GM12801 (cell line): ENCODE measurements at regions not wholly inside any gene's neighbourhood (a gene's known extent, or its start where the extent isn't known, plus 50 kb on each side); places are given as distances from the start of the nearest gene placed in this dataset.

ENCODE experiments used
- TF ChIP-seq, protein P1 (sequence below): IDR thresholded peaks from one replicate; pipeline ENCODE4 v1.5.1; 2011; ENCODE audit warnings: control low read depth; ENCODE audit not compliant: insufficient read length; ENCODE audit errors: extremely low read depth

DNA sequence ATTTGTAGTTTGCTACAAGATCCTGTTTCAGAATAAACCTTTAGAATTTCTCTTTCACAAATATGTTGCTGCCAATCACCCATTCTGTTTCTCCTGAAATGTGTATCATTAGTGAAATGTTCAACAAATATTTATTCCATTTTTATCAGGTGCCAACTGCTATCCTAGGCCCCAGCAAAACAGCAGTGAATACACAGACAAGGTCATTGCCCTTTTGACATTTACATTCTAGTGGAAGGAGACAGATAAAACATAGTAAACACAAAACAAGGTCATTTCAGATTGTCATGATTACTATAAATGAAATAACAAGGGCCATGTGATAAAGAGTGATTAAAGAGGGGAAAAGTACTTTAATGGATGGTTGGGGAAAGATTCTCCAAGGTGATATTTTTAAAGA, 404.8 kb upstream of the PHF14 start:
- TF ChIP-seq, protein P1, sequence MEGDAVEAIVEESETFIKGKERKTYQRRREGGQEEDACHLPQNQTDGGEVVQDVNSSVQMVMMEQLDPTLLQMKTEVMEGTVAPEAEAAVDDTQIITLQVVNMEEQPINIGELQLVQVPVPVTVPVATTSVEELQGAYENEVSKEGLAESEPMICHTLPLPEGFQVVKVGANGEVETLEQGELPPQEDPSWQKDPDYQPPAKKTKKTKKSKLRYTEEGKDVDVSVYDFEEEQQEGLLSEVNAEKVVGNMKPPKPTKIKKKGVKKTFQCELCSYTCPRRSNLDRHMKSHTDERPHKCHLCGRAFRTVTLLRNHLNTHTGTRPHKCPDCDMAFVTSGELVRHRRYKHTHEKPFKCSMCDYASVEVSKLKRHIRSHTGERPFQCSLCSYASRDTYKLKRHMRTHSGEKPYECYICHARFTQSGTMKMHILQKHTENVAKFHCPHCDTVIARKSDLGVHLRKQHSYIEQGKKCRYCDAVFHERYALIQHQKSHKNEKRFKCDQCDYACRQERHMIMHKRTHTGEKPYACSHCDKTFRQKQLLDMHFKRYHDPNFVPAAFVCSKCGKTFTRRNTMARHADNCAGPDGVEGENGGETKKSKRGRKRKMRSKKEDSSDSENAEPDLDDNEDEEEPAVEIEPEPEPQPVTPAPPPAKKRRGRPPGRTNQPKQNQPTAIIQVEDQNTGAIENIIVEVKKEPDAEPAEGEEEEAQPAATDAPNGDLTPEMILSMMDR: no peak

GRCh38 chr7:10571759-10572158, 401.9 kb upstream of the PHF14 start:
- TF ChIP-seq, protein P1: no peak

DNA sequence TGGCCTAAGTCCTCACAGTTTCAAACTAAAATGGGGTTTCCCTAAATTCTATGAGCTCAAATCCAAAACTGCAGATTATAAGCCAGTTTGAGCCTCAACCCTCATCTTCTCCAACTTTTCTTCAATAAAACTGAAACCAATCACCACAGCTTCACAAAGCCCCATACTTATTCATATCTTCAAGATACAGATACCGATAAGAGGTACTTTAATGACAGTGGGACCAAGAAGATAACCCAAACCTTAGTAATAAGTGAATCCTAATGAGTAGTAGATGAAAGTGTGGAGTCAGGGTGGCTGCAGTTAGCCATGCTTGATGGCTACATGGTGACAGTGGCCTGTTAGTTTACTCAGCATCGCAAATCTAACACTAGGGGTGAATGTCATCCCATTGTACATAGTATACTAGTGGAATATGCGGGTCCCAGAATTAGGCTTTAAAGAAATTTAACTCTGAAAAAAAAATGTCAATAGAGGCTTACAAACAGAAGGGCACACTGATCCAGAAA, 395.8 kb upstream of the PHF14 start:
- TF ChIP-seq, protein P1: no peak

DNA sequence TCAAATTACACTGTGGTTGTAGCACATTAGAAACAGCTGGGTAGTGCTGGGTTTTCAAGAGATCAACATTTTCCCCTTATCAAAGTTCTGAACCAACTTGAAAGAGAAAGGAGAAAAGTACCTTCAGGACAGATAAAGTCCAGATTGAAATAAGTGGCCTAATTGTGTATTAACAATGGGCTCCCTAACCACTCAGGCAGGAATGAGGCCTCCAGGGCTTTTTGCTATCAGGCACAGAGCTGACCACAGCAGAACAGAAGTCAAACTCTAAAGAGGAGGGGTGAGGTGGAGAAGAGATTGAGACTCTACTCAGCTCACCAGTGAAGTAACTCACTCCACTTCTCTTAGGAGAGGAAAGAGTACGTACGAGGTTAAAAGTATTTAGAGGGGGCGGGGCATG, 394.1 kb upstream of the PHF14 start:
- TF ChIP-seq, protein P1: no peak

GRCh38 chr7:10584886-10585285, 388.8 kb upstream of the PHF14 start:
- TF ChIP-seq, protein P1: no peak

DNA sequence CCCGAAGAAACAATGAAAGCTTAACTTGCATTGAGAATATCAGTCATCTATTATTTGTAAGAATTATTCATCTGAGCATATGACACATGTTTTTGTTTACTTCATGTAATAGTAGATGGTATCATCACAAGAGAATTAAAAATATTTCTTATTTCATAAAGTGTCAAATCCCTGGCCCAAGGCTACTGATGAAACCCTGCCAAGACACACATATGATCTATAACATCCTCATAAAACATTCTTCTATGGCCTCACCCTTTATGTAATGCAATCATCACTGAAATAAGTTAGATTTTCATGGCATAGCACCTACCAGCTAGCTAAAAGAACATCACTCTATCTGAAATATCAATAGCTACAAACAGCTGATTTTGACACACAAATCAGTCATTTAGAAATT, 385.6 kb upstream of the PHF14 start:
- TF ChIP-seq, protein P1: no peak

- TF ChIP-seq, protein P1: no peak
Measured at GRCh38 chr7:10592604-10593003, 381.1 kb upstream of the PHF14 start.

GRCh38 chr7:10593080-10593479, 380.6 kb upstream of the PHF14 start:
- TF ChIP-seq, protein P1: no peak
